ENCODE measurements at regions not wholly inside any gene's neighbourhood (a gene's known extent, or its start where the extent isn't known, plus 50 kb on each side); places are given as distances from the start of the nearest gene placed in this dataset.

DNA sequence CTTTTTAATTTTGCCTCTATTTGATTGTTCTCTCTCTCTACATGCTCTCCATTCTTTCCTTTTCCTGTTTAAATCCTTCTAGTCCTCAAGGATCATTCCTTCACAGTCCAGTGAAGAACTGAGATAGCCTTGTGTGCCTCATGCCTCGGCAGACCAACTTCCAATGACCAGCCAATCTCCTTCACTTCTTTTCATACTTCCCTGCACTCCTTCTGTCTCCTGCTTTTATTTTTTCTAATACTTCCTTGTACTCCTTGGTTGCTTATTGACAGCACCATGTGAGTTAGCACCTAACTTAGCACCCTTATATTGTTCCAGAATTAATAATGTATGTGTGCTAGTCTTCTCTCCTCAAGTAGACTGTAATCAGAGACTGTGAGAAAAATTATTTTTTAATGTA is 246.8 kb downstream of the ADGRG6 start:
- H3K27ac ChIP-seq (ENCODE audit: low read depth in 2 of 2, low read length in 1 of 2): no peak overlapping the region
- CTCF ChIA-PET: no interaction called here
- H3K4me3 ChIP-seq (ENCODE audit: low read depth in 2 of 2, low read length in 1 of 2): no peak overlapping the region
- no peak overlapping the region for H3K4me2 ChIP-seq
- no peaks in the 10 kb centered on the region for H4K20me1 ChIP-seq (ENCODE audit: insufficient read depth)
- H3K4me1 ChIP-seq (ENCODE audit: control insufficient read depth in 1 of 2, insufficient read depth in 2 of 2, low read depth in 1 of 2, low read length in 1 of 2): no peaks in the 10 kb centered on the region; a peak in 1 of 4 replicates
- 43% methylated on average over 1 of the region's 1 CpG for WGBS (ENCODE audit: low lambda C conversion rate)
- H3F3A ChIP-seq (replicated peaks; ENCODE audit: insufficient read depth): no peaks in the 10 kb centered on the region
- POLR2A ChIA-PET: no interaction called here
- no peaks in the 10 kb centered on the region for H3K9me3 ChIP-seq
- H3K9ac ChIP-seq: no peak overlapping the region
- no peak for DNase-seq
- no peaks in the 10 kb centered on the region for H3K79me2 ChIP-seq (ENCODE audit: insufficient read depth)
- TF ChIP-seq RCOR1 (IDR thresholded peaks at IDR 0.05; ENCODE audit: low read length) (no peak), EZH2phosphoT487 (IDR thresholded peaks at IDR 0.05; ENCODE audit: borderline replicate concordance, low read depth) (no peak), NFIC (IDR thresholded peaks at IDR 0.05; ENCODE audit: borderline replicate concordance) (no peak), MXI1 (IDR thresholded peaks at IDR 0.05; ENCODE audit: low read depth, low read length) (no peak), SMC3 (IDR thresholded peaks at IDR 0.05; ENCODE audit: low read depth, low read length) (no peak), YY1 (IDR thresholded peaks at IDR 0.05; ENCODE audit: low read depth) (no peak), TCF12 (IDR thresholded peaks at IDR 0.05) (no peak), POLR2AphosphoS5 (IDR thresholded peaks at IDR 0.05; ENCODE audit: low read depth, low read length) (no peak), RXRA (IDR thresholded peaks at IDR 0.05; ENCODE audit: borderline replicate concordance, low read depth) (no peak), FOSL2 (IDR thresholded peaks at IDR 0.05; ENCODE audit: borderline replicate concordance, low read depth) (no peak), NRF1 (IDR thresholded peaks at IDR 0.05; ENCODE audit: low read depth, low read length) (no peak), TAF1 (IDR thresholded peaks at IDR 0.05; ENCODE audit: borderline replicate concordance, low read depth, low read length) (no peak), EP300 (IDR thresholded peaks at IDR 0.05; ENCODE audit: borderline replicate concordance in 1 of 2, low read depth in 1 of 2, low read length in 1 of 2) (no peak), RFX5 (IDR thresholded peaks at IDR 0.05; ENCODE audit: low read length) (no peak), RAD21 (IDR thresholded peaks at IDR 0.05; ENCODE audit: low read length) (no peak)
- TF ChIP-seq, protein P1, sequence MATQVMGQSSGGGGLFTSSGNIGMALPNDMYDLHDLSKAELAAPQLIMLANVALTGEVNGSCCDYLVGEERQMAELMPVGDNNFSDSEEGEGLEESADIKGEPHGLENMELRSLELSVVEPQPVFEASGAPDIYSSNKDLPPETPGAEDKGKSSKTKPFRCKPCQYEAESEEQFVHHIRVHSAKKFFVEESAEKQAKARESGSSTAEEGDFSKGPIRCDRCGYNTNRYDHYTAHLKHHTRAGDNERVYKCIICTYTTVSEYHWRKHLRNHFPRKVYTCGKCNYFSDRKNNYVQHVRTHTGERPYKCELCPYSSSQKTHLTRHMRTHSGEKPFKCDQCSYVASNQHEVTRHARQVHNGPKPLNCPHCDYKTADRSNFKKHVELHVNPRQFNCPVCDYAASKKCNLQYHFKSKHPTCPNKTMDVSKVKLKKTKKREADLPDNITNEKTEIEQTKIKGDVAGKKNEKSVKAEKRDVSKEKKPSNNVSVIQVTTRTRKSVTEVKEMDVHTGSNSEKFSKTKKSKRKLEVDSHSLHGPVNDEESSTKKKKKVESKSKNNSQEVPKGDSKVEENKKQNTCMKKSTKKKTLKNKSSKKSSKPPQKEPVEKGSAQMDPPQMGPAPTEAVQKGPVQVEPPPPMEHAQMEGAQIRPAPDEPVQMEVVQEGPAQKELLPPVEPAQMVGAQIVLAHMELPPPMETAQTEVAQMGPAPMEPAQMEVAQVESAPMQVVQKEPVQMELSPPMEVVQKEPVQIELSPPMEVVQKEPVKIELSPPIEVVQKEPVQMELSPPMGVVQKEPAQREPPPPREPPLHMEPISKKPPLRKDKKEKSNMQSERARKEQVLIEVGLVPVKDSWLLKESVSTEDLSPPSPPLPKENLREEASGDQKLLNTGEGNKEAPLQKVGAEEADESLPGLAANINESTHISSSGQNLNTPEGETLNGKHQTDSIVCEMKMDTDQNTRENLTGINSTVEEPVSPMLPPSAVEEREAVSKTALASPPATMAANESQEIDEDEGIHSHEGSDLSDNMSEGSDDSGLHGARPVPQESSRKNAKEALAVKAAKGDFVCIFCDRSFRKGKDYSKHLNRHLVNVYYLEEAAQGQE (IDR thresholded peaks at IDR 0.05; ENCODE audit: low read depth, low read length): no peak
- TF ChIP-seq, protein P2, sequence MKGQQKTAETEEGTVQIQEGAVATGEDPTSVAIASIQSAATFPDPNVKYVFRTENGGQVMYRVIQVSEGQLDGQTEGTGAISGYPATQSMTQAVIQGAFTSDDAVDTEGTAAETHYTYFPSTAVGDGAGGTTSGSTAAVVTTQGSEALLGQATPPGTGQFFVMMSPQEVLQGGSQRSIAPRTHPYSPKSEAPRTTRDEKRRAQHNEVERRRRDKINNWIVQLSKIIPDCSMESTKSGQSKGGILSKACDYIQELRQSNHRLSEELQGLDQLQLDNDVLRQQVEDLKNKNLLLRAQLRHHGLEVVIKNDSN (IDR thresholded peaks at IDR 0.05; ENCODE audit: borderline replicate concordance, low read depth): no peak
- TF ChIP-seq, protein P3, sequence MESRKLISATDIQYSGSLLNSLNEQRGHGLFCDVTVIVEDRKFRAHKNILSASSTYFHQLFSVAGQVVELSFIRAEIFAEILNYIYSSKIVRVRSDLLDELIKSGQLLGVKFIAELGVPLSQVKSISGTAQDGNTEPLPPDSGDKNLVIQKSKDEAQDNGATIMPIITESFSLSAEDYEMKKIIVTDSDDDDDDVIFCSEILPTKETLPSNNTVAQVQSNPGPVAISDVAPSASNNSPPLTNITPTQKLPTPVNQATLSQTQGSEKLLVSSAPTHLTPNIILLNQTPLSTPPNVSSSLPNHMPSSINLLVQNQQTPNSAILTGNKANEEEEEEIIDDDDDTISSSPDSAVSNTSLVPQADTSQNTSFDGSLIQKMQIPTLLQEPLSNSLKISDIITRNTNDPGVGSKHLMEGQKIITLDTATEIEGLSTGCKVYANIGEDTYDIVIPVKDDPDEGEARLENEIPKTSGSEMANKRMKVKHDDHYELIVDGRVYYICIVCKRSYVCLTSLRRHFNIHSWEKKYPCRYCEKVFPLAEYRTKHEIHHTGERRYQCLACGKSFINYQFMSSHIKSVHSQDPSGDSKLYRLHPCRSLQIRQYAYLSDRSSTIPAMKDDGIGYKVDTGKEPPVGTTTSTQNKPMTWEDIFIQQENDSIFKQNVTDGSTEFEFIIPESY (IDR thresholded peaks at IDR 0.05; ENCODE audit: borderline replicate concordance, low read depth): no peak
- H3K36me3 ChIP-seq (replicated peaks in 1 of 2; ENCODE audit: control insufficient read depth in 1 of 2, insufficient read depth in 2 of 2, low read length in 1 of 2): no peaks in the 10 kb centered on the region
- no peaks in the 10 kb centered on the region for H3K27me3 ChIP-seq (ENCODE audit: insufficient read depth)
- H2AFZ ChIP-seq (ENCODE audit: low read depth): no peak overlapping the region
- H3K9me2 ChIP-seq: no peaks in the 10 kb centered on the region

All from SK-N-SH (cell line).